Activated CD4-positive, alpha-beta T cell treated with anti-CD3 and anti-CD28 coated beads, Interleukin-10, Interleukin-2, amounts not matched to agents 100 ng/mL and 50 ng/mL, durations not matched to agents 16 hours and 8 hours (primary cell): ENCODE measurements at regions not wholly inside any gene's neighbourhood (a gene's known extent, or its start where the extent isn't known, plus 50 kb on each side); places are given as distances from the start of the nearest gene placed in this dataset.

Experiments
- DNase-seq: peaks from one replicate; pipeline ENCODE4 v3.0.0-alpha.2; 2020

- DNase-seq: no peak
Observed at GRCh38 chr2:74760875-74761630, 72.9 kb upstream of the HK2 start.

GRCh38 chr2:74762789-74763188 is 71.1 kb upstream of the HK2 start:
- DNase-seq: no peak

GRCh38 chr2:74763962-74764428 is 69.9 kb upstream of the HK2 start:
- no peak for DNase-seq

- DNase-seq: peak; percentile 10
Observed at GRCh38 chr2:74764429-74765272, 69.3 kb upstream of the HK2 start.

- no peak for DNase-seq
Observed at GRCh38 chr2:74766780-74767179, 67.1 kb upstream of the HK2 start.

- no peak for DNase-seq
Observed at GRCh38 chr2:74767618-74768017, 66.3 kb upstream of the HK2 start.

- DNase-seq: no peak
Observed at GRCh38 chr2:74768401-74768914, 65.5 kb upstream of the HK2 start.

GRCh38 chr2:74772046-74772445 is 61.9 kb upstream of the HK2 start:
- no peak for DNase-seq

- peak; percentile 13 for DNase-seq
Observed at GRCh38 chr2:74777161-74777900, 56.6 kb upstream of the HK2 start.

- DNase-seq: no peak
Observed at GRCh38 chr2:74778381-74779264, 55.3 kb upstream of the HK2 start.

GRCh38 chr2:74779265-74779558 is 54.7 kb upstream of the HK2 start:
- no peak for DNase-seq

- no peak for DNase-seq
Observed at GRCh38 chr2:74779587-74780135, 54.3 kb upstream of the HK2 start.
